ENCODE measurements at regions not wholly inside any gene's neighbourhood (a gene's known extent, or its start where the extent isn't known, plus 50 kb on each side); places are given as distances from the start of the nearest gene placed in this dataset.

GRCh38 chr22:48356731-48357130 lies 1470.9 kb downstream of the BRD1 start:
- TF ChIP-seq, protein P1, sequence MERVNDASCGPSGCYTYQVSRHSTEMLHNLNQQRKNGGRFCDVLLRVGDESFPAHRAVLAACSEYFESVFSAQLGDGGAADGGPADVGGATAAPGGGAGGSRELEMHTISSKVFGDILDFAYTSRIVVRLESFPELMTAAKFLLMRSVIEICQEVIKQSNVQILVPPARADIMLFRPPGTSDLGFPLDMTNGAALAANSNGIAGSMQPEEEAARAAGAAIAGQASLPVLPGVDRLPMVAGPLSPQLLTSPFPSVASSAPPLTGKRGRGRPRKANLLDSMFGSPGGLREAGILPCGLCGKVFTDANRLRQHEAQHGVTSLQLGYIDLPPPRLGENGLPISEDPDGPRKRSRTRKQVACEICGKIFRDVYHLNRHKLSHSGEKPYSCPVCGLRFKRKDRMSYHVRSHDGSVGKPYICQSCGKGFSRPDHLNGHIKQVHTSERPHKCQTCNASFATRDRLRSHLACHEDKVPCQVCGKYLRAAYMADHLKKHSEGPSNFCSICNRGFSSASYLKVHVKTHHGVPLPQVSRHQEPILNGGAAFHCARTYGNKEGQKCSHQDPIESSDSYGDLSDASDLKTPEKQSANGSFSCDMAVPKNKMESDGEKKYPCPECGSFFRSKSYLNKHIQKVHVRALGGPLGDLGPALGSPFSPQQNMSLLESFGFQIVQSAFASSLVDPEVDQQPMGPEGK (CRISPR knock-in tag; IDR thresholded peaks at IDR 0.05; ENCODE audit: borderline replicate concordance) = no peak
- TF ChIP-seq OSR1 (CRISPR knock-in tag; IDR thresholded peaks at IDR 0.05) (no peak), ISL1 (CRISPR knock-in tag; IDR thresholded peaks at IDR 0.05) (no peak), PPARA (CRISPR knock-in tag; IDR thresholded peaks at IDR 0.05; ENCODE audit: borderline replicate concordance) (no peak), ZC3H10 (CRISPR knock-in tag; IDR thresholded peaks at IDR 0.05) (no peak), ESRRG (CRISPR knock-in tag; IDR thresholded peaks at IDR 0.05) (no peak), GLIS3 (CRISPR knock-in tag; IDR thresholded peaks at IDR 0.05) (no peak), ARNTL (CRISPR knock-in tag; IDR thresholded peaks at IDR 0.05; ENCODE audit: borderline replicate concordance, low read depth) (no peak), ZNF8 (CRISPR knock-in tag; IDR thresholded peaks at IDR 0.05) (no peak), ZNF70 (CRISPR knock-in tag; IDR thresholded peaks at IDR 0.05) (no peak), BACH2 (CRISPR knock-in tag; IDR thresholded peaks at IDR 0.05; ENCODE audit: borderline replicate concordance) (no peak), ZNF565 (CRISPR knock-in tag; conservative IDR thresholded peaks at IDR 0.05; ENCODE audit: low read depth) (no peak), CSDC2 (CRISPR knock-in tag; IDR thresholded peaks at IDR 0.05) (no peak)
- TF ChIP-seq, protein P2, sequence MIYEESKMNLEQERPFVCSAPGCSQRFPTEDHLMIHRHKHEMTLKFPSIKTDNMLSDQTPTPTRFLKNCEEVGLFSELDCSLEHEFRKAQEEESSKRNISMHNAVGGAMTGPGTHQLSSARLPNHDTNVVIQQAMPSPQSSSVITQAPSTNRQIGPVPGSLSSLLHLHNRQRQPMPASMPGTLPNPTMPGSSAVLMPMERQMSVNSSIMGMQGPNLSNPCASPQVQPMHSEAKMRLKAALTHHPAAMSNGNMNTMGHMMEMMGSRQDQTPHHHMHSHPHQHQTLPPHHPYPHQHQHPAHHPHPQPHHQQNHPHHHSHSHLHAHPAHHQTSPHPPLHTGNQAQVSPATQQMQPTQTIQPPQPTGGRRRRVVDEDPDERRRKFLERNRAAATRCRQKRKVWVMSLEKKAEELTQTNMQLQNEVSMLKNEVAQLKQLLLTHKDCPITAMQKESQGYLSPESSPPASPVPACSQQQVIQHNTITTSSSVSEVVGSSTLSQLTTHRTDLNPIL (CRISPR knock-in tag; IDR thresholded peaks at IDR 0.05; ENCODE audit: low read depth) = no peak

Data from SK-N-SH treated with all-trans-retinoic acid at 6 μM for 48 hours (cell line).